ENCODE measurements at regions not wholly inside any gene's neighbourhood (a gene's known extent, or its start where the extent isn't known, plus 50 kb on each side); places are given as distances from the start of the nearest gene placed in this dataset.

- CTCF ChIA-PET = interaction anchor here (1.1 kb wide), 1 partner anchor 15 kb away, joined by 4 read pairs; no protein-coding TSS in a partner anchor
- Histone ChIP-seq H3K4me3 (ENCODE audit: control insufficient read depth in 1 of 7, extremely low read depth in 1 of 7, insufficient read depth in 4 of 7, low read depth in 2 of 7, low read length in 6 of 7) (no peak overlapping the region), H3K9me3 (ENCODE audit: control extremely low read depth in 1 of 5, control insufficient read depth in 4 of 5, insufficient read depth in 2 of 5, low read depth in 1 of 5, low read length in 4 of 5) (no peaks in the 10 kb centered on the region), H3K27me3 (replicated peaks in 2 of 5; ENCODE audit: control insufficient read depth in 4 of 5, insufficient read depth in 5 of 5, low read length in 4 of 5) (no peaks in the 10 kb centered on the region), H3K27ac (ENCODE audit: insufficient read depth in 1 of 2, low read depth in 1 of 2, low read length in 2 of 2, poor library complexity in 1 of 2, severe bottlenecking in 2 of 2) (no peak overlapping the region), H3K4me1 (ENCODE audit: control extremely low read depth in 1 of 4, control insufficient read depth in 4 of 4, insufficient read depth in 4 of 4, low read length in 3 of 4) (no peaks in the 10 kb centered on the region), H3K36me3 (ENCODE audit: control insufficient read depth in 4 of 4, insufficient read depth in 4 of 4, low read length in 3 of 4) (no peaks in the 10 kb centered on the region)
- POLR2A ChIA-PET = no interaction called here
- 77% methylated on average over 5 of the region's 7 CpGs for WGBS (ENCODE audit: insufficient coverage)
- DNase-seq = no peak
Measured at GRCh38 chr10:30172673-30173072, 113.3 kb upstream of the JCAD start.

DNA sequence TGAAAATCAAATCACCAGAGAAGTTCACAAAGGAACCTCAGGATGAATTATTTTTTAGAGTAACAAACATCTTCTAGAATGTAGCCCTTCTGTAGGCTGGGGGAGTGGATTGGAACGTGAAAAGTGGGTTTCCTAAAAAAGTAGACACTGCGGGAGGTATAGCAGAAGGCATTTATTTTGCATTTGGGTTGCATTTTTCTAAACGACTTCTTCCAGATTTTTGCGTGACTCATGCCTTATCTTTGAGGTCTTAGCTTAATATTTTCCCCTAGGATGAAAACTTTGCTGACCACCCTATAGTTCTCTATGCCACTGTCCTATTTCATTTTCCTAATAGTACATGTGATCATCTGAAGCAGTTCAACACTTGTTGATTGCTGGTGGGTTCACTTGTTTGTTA lies 112.7 kb upstream of the JCAD start:
- CTCF ChIA-PET = interaction anchor here (1.1 kb wide), 1 partner anchor 15 kb away, joined by 4 read pairs; no protein-coding TSS in a partner anchor

GRCh38 chr10:30171601-30172000 lies 112.2 kb upstream of the JCAD start:
- 63% methylated on average over 2 of the region's 4 CpGs for WGBS (ENCODE audit: insufficient coverage)
- no peaks in the 10 kb centered on the region for H3K4me1 ChIP-seq (ENCODE audit: control extremely low read depth in 1 of 4, control insufficient read depth in 4 of 4, insufficient read depth in 4 of 4, low read length in 3 of 4)
- no peak for DNase-seq
- no peaks in the 10 kb centered on the region for H3K27me3 ChIP-seq (replicated peaks in 2 of 5; ENCODE audit: control insufficient read depth in 4 of 5, insufficient read depth in 5 of 5, low read length in 4 of 5)
- POLR2A ChIA-PET = no interaction called here
- H3K36me3 ChIP-seq (ENCODE audit: control insufficient read depth in 4 of 4, insufficient read depth in 4 of 4, low read length in 3 of 4) = no peaks in the 10 kb centered on the region
- CTCF ChIA-PET = no interaction called here
- H3K27ac ChIP-seq (ENCODE audit: insufficient read depth in 1 of 2, low read depth in 1 of 2, low read length in 2 of 2, poor library complexity in 1 of 2, severe bottlenecking in 2 of 2) = no peak overlapping the region
- no peaks in the 10 kb centered on the region for H3K9me3 ChIP-seq (ENCODE audit: control extremely low read depth in 1 of 5, control insufficient read depth in 4 of 5, insufficient read depth in 2 of 5, low read depth in 1 of 5, low read length in 4 of 5)
- H3K4me3 ChIP-seq (ENCODE audit: control insufficient read depth in 1 of 7, extremely low read depth in 1 of 7, insufficient read depth in 4 of 7, low read depth in 2 of 7, low read length in 6 of 7) = no peak overlapping the region

More for the DNA sequence above, 112.7 kb upstream of the JCAD start:
- no peaks in the 10 kb centered on the region for H3K9me3 ChIP-seq (ENCODE audit: control extremely low read depth in 1 of 5, control insufficient read depth in 4 of 5, insufficient read depth in 2 of 5, low read depth in 1 of 5, low read length in 4 of 5)
- POLR2A ChIA-PET = no interaction called here
- WGBS (ENCODE audit: insufficient coverage) = 95% methylated on average over 3 of the region's 4 CpGs
- H3K36me3 ChIP-seq (ENCODE audit: control insufficient read depth in 4 of 4, insufficient read depth in 4 of 4, low read length in 3 of 4) = no peaks in the 10 kb centered on the region
- no peaks in the 10 kb centered on the region for H3K27me3 ChIP-seq (replicated peaks in 2 of 5; ENCODE audit: control insufficient read depth in 4 of 5, insufficient read depth in 5 of 5, low read length in 4 of 5)
- no peaks in the 10 kb centered on the region for H3K4me1 ChIP-seq (ENCODE audit: control extremely low read depth in 1 of 4, control insufficient read depth in 4 of 4, insufficient read depth in 4 of 4, low read length in 3 of 4)
- H3K4me3 ChIP-seq (ENCODE audit: control insufficient read depth in 1 of 7, extremely low read depth in 1 of 7, insufficient read depth in 4 of 7, low read depth in 2 of 7, low read length in 6 of 7) = no peak overlapping the region
- no peak overlapping the region for H3K27ac ChIP-seq (ENCODE audit: insufficient read depth in 1 of 2, low read depth in 1 of 2, low read length in 2 of 2, poor library complexity in 1 of 2, severe bottlenecking in 2 of 2)
- no peak for DNase-seq

DNA sequence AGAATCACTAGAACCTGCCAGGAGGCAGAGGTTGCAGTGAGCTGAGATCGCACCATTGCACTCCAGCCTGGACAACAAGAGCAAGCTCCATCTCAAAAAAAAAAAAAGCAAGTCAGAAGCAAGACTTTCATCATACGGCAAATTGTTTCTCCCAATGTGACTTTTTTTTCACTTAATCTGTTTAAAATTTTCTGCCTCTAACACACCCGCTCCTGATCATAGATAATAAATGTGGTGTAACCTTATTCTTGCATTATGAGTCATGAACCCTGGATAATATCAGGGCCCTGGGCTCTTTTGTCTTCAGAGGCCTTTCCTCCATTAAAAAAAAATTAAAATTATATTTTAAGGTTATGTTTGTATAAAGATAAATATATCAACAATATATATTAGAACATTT lies 111.4 kb upstream of the JCAD start:
- Histone ChIP-seq H3K27ac (ENCODE audit: insufficient read depth in 1 of 2, low read depth in 1 of 2, low read length in 2 of 2, poor library complexity in 1 of 2, severe bottlenecking in 2 of 2) (no peak overlapping the region), H3K4me3 (ENCODE audit: control insufficient read depth in 1 of 7, extremely low read depth in 1 of 7, insufficient read depth in 4 of 7, low read depth in 2 of 7, low read length in 6 of 7) (no peak overlapping the region), H3K36me3 (ENCODE audit: control insufficient read depth in 4 of 4, insufficient read depth in 4 of 4, low read length in 3 of 4) (no peaks in the 10 kb centered on the region), H3K9me3 (ENCODE audit: control extremely low read depth in 1 of 5, control insufficient read depth in 4 of 5, insufficient read depth in 2 of 5, low read depth in 1 of 5, low read length in 4 of 5) (no peaks in the 10 kb centered on the region), H3K4me1 (ENCODE audit: control extremely low read depth in 1 of 4, control insufficient read depth in 4 of 4, insufficient read depth in 4 of 4, low read length in 3 of 4) (no peaks in the 10 kb centered on the region), H3K27me3 (replicated peaks in 2 of 5; ENCODE audit: control insufficient read depth in 4 of 5, insufficient read depth in 5 of 5, low read length in 4 of 5) (peaks cover 0 to 2% (median 0%) of the 10 kb centered on the region in 5 experiments)
- 100% methylated on average over 1 of the region's 3 CpGs for WGBS (ENCODE audit: insufficient coverage)
- ChIA-PET POLR2A (no interaction called here), CTCF (no interaction called here)
- DNase-seq = peak in 1 of 3 donors; percentile 24

- WGBS (ENCODE audit: insufficient coverage) = 100% methylated on average over 3 of the region's 3 CpGs
- no peaks in the 10 kb centered on the region for H3K4me1 ChIP-seq (ENCODE audit: control extremely low read depth in 1 of 4, control insufficient read depth in 4 of 4, insufficient read depth in 4 of 4, low read length in 3 of 4)
- H3K4me3 ChIP-seq (ENCODE audit: control insufficient read depth in 1 of 7, extremely low read depth in 1 of 7, insufficient read depth in 4 of 7, low read depth in 2 of 7, low read length in 6 of 7) = no peak overlapping the region
- no peaks in the 10 kb centered on the region for H3K9me3 ChIP-seq (ENCODE audit: control extremely low read depth in 1 of 5, control insufficient read depth in 4 of 5, insufficient read depth in 2 of 5, low read depth in 1 of 5, low read length in 4 of 5)
- H3K27me3 ChIP-seq (replicated peaks in 2 of 5; ENCODE audit: control insufficient read depth in 4 of 5, insufficient read depth in 5 of 5, low read length in 4 of 5) = peaks cover 0 to 2% (median 0%) of the 10 kb centered on the region in 5 experiments
- CTCF ChIA-PET = no interaction called here
- no peaks in the 10 kb centered on the region for H3K36me3 ChIP-seq (ENCODE audit: control insufficient read depth in 4 of 4, insufficient read depth in 4 of 4, low read length in 3 of 4)
- no peak overlapping the region for H3K27ac ChIP-seq (ENCODE audit: insufficient read depth in 1 of 2, low read depth in 1 of 2, low read length in 2 of 2, poor library complexity in 1 of 2, severe bottlenecking in 2 of 2)
- no peak for DNase-seq
- POLR2A ChIA-PET = no interaction called here
Measured at GRCh38 chr10:30170146-30170545, 110.8 kb upstream of the JCAD start.

- no peaks in the 10 kb centered on the region for H3K9me3 ChIP-seq (ENCODE audit: control extremely low read depth in 1 of 5, control insufficient read depth in 4 of 5, insufficient read depth in 2 of 5, low read depth in 1 of 5, low read length in 4 of 5)
- no peak for DNase-seq
- no peak overlapping the region for H3K4me3 ChIP-seq (ENCODE audit: control insufficient read depth in 1 of 7, extremely low read depth in 1 of 7, insufficient read depth in 4 of 7, low read depth in 2 of 7, low read length in 6 of 7)
- CTCF ChIA-PET = no interaction called here
- 100% methylated on average over 3 of the region's 3 CpGs for WGBS (ENCODE audit: insufficient coverage)
- no peak overlapping the region for H3K27ac ChIP-seq (ENCODE audit: insufficient read depth in 1 of 2, low read depth in 1 of 2, low read length in 2 of 2, poor library complexity in 1 of 2, severe bottlenecking in 2 of 2)
- POLR2A ChIA-PET = no interaction called here
- no peaks in the 10 kb centered on the region for H3K4me1 ChIP-seq (ENCODE audit: control extremely low read depth in 1 of 4, control insufficient read depth in 4 of 4, insufficient read depth in 4 of 4, low read length in 3 of 4)
- no peaks in the 10 kb centered on the region for H3K36me3 ChIP-seq (ENCODE audit: control insufficient read depth in 4 of 4, insufficient read depth in 4 of 4, low read length in 3 of 4)
- H3K27me3 ChIP-seq (replicated peaks in 2 of 5; ENCODE audit: control insufficient read depth in 4 of 5, insufficient read depth in 5 of 5, low read length in 4 of 5) = peaks cover 0 to 2% (median 0%) of the 10 kb centered on the region in 5 experiments
Measured at GRCh38 chr10:30169342-30169741, 110.0 kb upstream of the JCAD start.

- CTCF ChIA-PET = no interaction called here
- H3K4me1 ChIP-seq (ENCODE audit: control extremely low read depth in 1 of 4, control insufficient read depth in 4 of 4, insufficient read depth in 4 of 4, low read length in 3 of 4) = peaks cover 0 to 3% (median 0%) of the 10 kb centered on the region in 4 experiments
- 98% methylated on average over 4 of the region's 5 CpGs for WGBS (ENCODE audit: insufficient coverage)
- peaks cover 0 to 2% (median 0%) of the 10 kb centered on the region in 5 experiments for H3K27me3 ChIP-seq (replicated peaks in 2 of 5; ENCODE audit: control insufficient read depth in 4 of 5, insufficient read depth in 5 of 5, low read length in 4 of 5)
- H3K9me3 ChIP-seq (ENCODE audit: control extremely low read depth in 1 of 5, control insufficient read depth in 4 of 5, insufficient read depth in 2 of 5, low read depth in 1 of 5, low read length in 4 of 5) = no peaks in the 10 kb centered on the region
- no peaks in the 10 kb centered on the region for H3K36me3 ChIP-seq (ENCODE audit: control insufficient read depth in 4 of 4, insufficient read depth in 4 of 4, low read length in 3 of 4)
- POLR2A ChIA-PET = no interaction called here
- no peak overlapping the region for H3K4me3 ChIP-seq (ENCODE audit: control insufficient read depth in 1 of 7, extremely low read depth in 1 of 7, insufficient read depth in 4 of 7, low read depth in 2 of 7, low read length in 6 of 7)
- H3K27ac ChIP-seq (ENCODE audit: insufficient read depth in 1 of 2, low read depth in 1 of 2, low read length in 2 of 2, poor library complexity in 1 of 2, severe bottlenecking in 2 of 2) = no peak overlapping the region
- DNase-seq = no peak
Measured at GRCh38 chr10:30166929-30167328, 107.5 kb upstream of the JCAD start.

Data from common myeloid progenitor, CD34-positive (primary cell).